B cell (primary cell): ENCODE measurements at regions not wholly inside any gene's neighbourhood (a gene's known extent, or its start where the extent isn't known, plus 50 kb on each side); places are given as distances from the start of the nearest gene placed in this dataset.

Experiments
- ATAC-seq: fragments of 200-7000 bp; cut with Tn5 transposase; one replicate; pipeline ENCODE4 v1.10.0; 2021; ENCODE audit warnings: low read depth, mild to moderate bottlenecking, moderate number of reproducible peaks, moderate library complexity
- CTCF ChIA-PET: fragments of 350-600 bp; sonication (Branson Sonifier 250); formaldehyde crosslinking; loops from one replicate; lab custom pipeline; 2021; ENCODE audit warnings: antibody characterized with exemption, inconsistent platforms; lab: Charles Lee
- POLR2A ChIA-PET: fragments of 350-600 bp; sonication (Branson Sonifier 250); formaldehyde crosslinking; loops from one replicate; lab custom pipeline; 2021; ENCODE audit warnings: antibody characterized with exemption; lab: Charles Lee
- DNase-seq: peaks from one replicate; pipeline ENCODE4 v3.0.0; 2013
- H2AFZ ChIP-seq: 2 replicates; pipeline ENCODE4 v1.6.1; 2012; ENCODE audit warnings: mild to moderate bottlenecking, low read depth, low read length; ENCODE audit not compliant: insufficient read depth, poor library complexity, severe bottlenecking
- H3K27ac ChIP-seq, 2 donors: 1 replicate in 1 of 2; 2 replicates in 1 of 2; pipeline ENCODE4 v1.5.1; 2012 to 2013; ENCODE audit warnings: low read length in 2 of 2, mild to moderate bottlenecking in 2 of 2, moderate library complexity in 1 of 2
- H3K27me3 ChIP-seq, 4 experiments: fragments of 200-600 bp in 1 of 4; sonication (generic) in 1 of 4; replicated peaks in 1 of 4; 1 replicate in 2 of 4; 2 replicates in 2 of 4; pipeline versions ENCODE4 v1.6.1 to v1.7.0; 2013 to 2016; ENCODE audit warnings: low read length in 3 of 4, mild to moderate bottlenecking in 2 of 4, mixed read lengths in 1 of 4, moderate library complexity in 1 of 4; ENCODE audit not compliant: insufficient read depth in 4 of 4, control insufficient read depth in 3 of 4; ENCODE audit errors: control extremely low read depth in 1 of 4
- H3K36me3 ChIP-seq, 2 experiments: replicated peaks in 1 of 2; 1 replicate in 1 of 2; 2 replicates in 1 of 2; pipeline versions ENCODE4 v1.6.1 to v1.7.1; 2013; ENCODE audit warnings: low read length in 1 of 2; ENCODE audit not compliant: insufficient read depth in 2 of 2, control insufficient read depth in 1 of 2; ENCODE audit errors: control extremely low read depth in 1 of 2, extremely low read depth in 1 of 2
- H3K4me1 ChIP-seq, 2 donors: fragments of 200-600 bp in 1 of 2; sonication (generic) in 1 of 2; 1 replicate in 1 of 2; 2 replicates in 1 of 2; pipeline versions ENCODE4 v1.5.1 to v1.6.1; 2013 to 2017; ENCODE audit warnings: low read length in 2 of 2; ENCODE audit not compliant: control insufficient read depth in 2 of 2, insufficient read depth in 2 of 2
- H3K4me2 ChIP-seq: replicated peaks from 2 replicates; pipeline ENCODE3; 2012; ENCODE audit warnings: mild to moderate bottlenecking, low read depth, low read length; ENCODE audit not compliant: poor library complexity, severe bottlenecking
- H3K4me3 ChIP-seq, 5 experiments: fragments of 200-600 bp in 1 of 5; sonication (generic) in 1 of 5; 1 replicate in 3 of 5; 2 replicates in 2 of 5; pipeline versions ENCODE4 v1.5.1 to v1.7.0; 2011 to 2016; ENCODE audit warnings: low read length in 4 of 5, mild to moderate bottlenecking in 4 of 5, low read depth in 2 of 5, control low read depth in 1 of 5, moderate library complexity in 1 of 5; ENCODE audit not compliant: insufficient read depth in 1 of 5; ENCODE audit errors: control extremely low read depth in 1 of 5, extremely low read depth in 1 of 5
- H3K79me2 ChIP-seq: fragments of 200-600 bp; sonication (generic); one replicate; pipeline ENCODE4 v1.6.0; 2016; ENCODE audit warnings: low read length; ENCODE audit not compliant: control insufficient read depth, insufficient read depth
- H3K9ac ChIP-seq: fragments of 200-600 bp; sonication (generic); 2 replicates; pipeline ENCODE4 v1.6.1; 2017; ENCODE audit warnings: mild to moderate bottlenecking, low read length, moderate library complexity
- H3K9me3 ChIP-seq, 3 donors: one replicate each; pipeline versions ENCODE4 v1.6.1 to v1.7.1; 2013; ENCODE audit warnings: low read length in 2 of 3; ENCODE audit not compliant: control insufficient read depth in 2 of 3, insufficient read depth in 1 of 3; ENCODE audit errors: control extremely low read depth in 1 of 3
- H4K20me1 ChIP-seq: 2 replicates; pipeline ENCODE4 v1.6.0; 2012; ENCODE audit warnings: mild to moderate bottlenecking, low read length; ENCODE audit not compliant: insufficient read depth, control insufficient read depth, poor library complexity, severe bottlenecking
- H3K27ac Mint-ChIP-seq: one replicate; pipeline ENCODE4 v1.8.0; 2021; ENCODE audit warnings: mixed read lengths
- H3K27me3 Mint-ChIP-seq: one replicate; pipeline ENCODE4 v1.8.0; 2021; ENCODE audit warnings: mixed read lengths
- H3K4me1 Mint-ChIP-seq: one replicate; pipeline ENCODE4 v1.8.0; 2021; ENCODE audit warnings: mixed read lengths
- H3K4me3 Mint-ChIP-seq: one replicate; pipeline ENCODE4 v1.8.0; 2021; ENCODE audit warnings: mixed read lengths
- H3K9me3 Mint-ChIP-seq: one replicate; pipeline ENCODE4 v1.8.0; 2022; ENCODE audit warnings: mixed read lengths; ENCODE audit not compliant: insufficient read depth
- CTCF ChIP-seq: fragments of 200-600 bp; IDR thresholded peaks from one replicate; pipeline ENCODE4 v1.8.0; 2022; ENCODE audit warnings: antibody characterized with exemption, mild to moderate bottlenecking
- EZH2 ChIP-seq: IDR thresholded peaks from 2 replicates; pipeline ENCODE4 v1.6.1; 2012; ENCODE audit warnings: borderline replicate concordance, low read depth, mild to moderate bottlenecking, moderate library complexity, low read length; ENCODE audit not compliant: insufficient read depth, poor library complexity, severe bottlenecking
- WGBS: methylation state at CpG from one replicate; pipeline ENCODE4 v1.1.5; 2013; ENCODE audit warnings: missing lambda C conversion rate; ENCODE audit not compliant: insufficient coverage; 5-methylcytosine and 5-hydroxymethylcytosine counted together
- intact Hi-C: fragments of 100-400 bp; cut with micrococcal nuclease; formaldehyde crosslinking; loops from one replicate; pipeline ENCODE4 v1.10.0; 2022

- Mint-ChIP-seq H3K27me3 (no peaks in the 10 kb centered on the region), H3K9me3 (peaks cover 5% of the 10 kb centered on the region), H3K4me1 (no peaks in the 10 kb centered on the region), H3K27ac (no peak overlapping the region), H3K4me3 (no peak overlapping the region)
- POLR2A ChIA-PET: no interaction called here
- Histone ChIP-seq H3K4me2 (no peak overlapping the region), H2AFZ (no peak overlapping the region), H3K79me2 (no peaks in the 10 kb centered on the region), H3K27ac (no peak overlapping the region), H3K36me3 (no peaks in the 10 kb centered on the region), H3K4me3 (no peak overlapping the region), H3K9ac (no peak overlapping the region), H3K9me3 (peaks cover 0 to 5% (median 1%) of the 10 kb centered on the region in 3 donors), H3K27me3 (no peaks in the 10 kb centered on the region), H3K4me1 (no peaks in the 10 kb centered on the region), H4K20me1 (no peaks in the 10 kb centered on the region)
- WGBS: 51% methylated on average over 2 of the region's 4 CpGs
- DNase-seq: no peak
- no peak for TF ChIP-seq EZH2
- intact Hi-C loops: no loop called here
- CTCF ChIA-PET: no interaction called here
- ATAC-seq: no peak
Measured at GRCh38 chr2:118490330-118490729, 357.1 kb downstream of the EN1 start.

- intact Hi-C loops: no loop called here
- Histone ChIP-seq H3K79me2 (no peaks in the 10 kb centered on the region), H3K4me3 (no peak overlapping the region), H4K20me1 (no peaks in the 10 kb centered on the region), H2AFZ (no peak overlapping the region), H3K4me1 (no peaks in the 10 kb centered on the region), H3K9me3 (peaks cover 0 to 5% (median 1%) of the 10 kb centered on the region in 3 donors), H3K36me3 (no peaks in the 10 kb centered on the region), H3K9ac (no peak overlapping the region), H3K27me3 (no peaks in the 10 kb centered on the region), H3K27ac (no peak overlapping the region), H3K4me2 (no peak overlapping the region)
- POLR2A ChIA-PET: no interaction called here
- CTCF ChIA-PET: no interaction called here
- Mint-ChIP-seq H3K27me3 (no peaks in the 10 kb centered on the region), H3K4me3 (no peak overlapping the region), H3K27ac (no peak overlapping the region), H3K4me1 (no peaks in the 10 kb centered on the region), H3K9me3 (peaks cover 5% of the 10 kb centered on the region)
- no peak for ATAC-seq
- no peak for TF ChIP-seq EZH2
- TF ChIP-seq CTCF: no peak
- no peak for DNase-seq
- WGBS: 68% methylated on average over 4 of the region's 6 CpGs
Measured at GRCh38 chr2:118489712-118490299, 357.6 kb downstream of the EN1 start.
